HepG2 (cell line): ENCODE measurements at regions not wholly inside any gene's neighbourhood (a gene's known extent, or its start where the extent isn't known, plus 50 kb on each side); places are given as distances from the start of the nearest gene placed in this dataset.

Source experiments
- ATAC-seq: fragments of 200-7000 bp; cut with Tn5 transposase; 3 replicates; pipeline ENCODE4 v1.9.1; 2020; ENCODE audit warnings: mild to moderate bottlenecking, moderate library complexity
- BruUV-seq: library from RNA; stranded (reverse); fragments of 400-500 nt; replicated peaks from 2 replicates; lab custom pipeline; 2021; lab: Mats Ljungman, UMichigan
- CTCF ChIA-PET: fragments of 300-600 bp; formaldehyde crosslinking; extraction: SDS; loops from one replicate; lab custom pipeline; 2021; ENCODE audit warnings: low total read pairs, inconsistent platforms, low intra/inter-chr PET ratio; lab: Yijun Ruan, JAX
- POLR2A ChIA-PET: fragments of 350-600 bp; sonication (Branson Sonifier 250); formaldehyde crosslinking; loops from one replicate; lab custom pipeline; 2020; ENCODE audit warnings: antibody characterized with exemption, inconsistent platforms; lab: Yijun Ruan, JAX
- DNase-seq: peaks from one replicate; pipeline ENCODE4 v3.0.0-alpha.2; 2015; ENCODE audit warnings: low spot score
- FAIRE-seq: peaks from 3 replicates; lab custom pipeline; 2011; peaks lifted over from hg19 to GRCh38; lab: Jason Lieb, UNC
- H2AFZ ChIP-seq: one replicate; pipeline ENCODE4 v1.6.1; 2011; ENCODE audit warnings: low read length, inconsistent platforms
- H3K27ac ChIP-seq: fragments of 300-600 bp; 3 replicates; pipeline ENCODE4 v1.8.0; 2011; ENCODE audit warnings: mixed run types, mild to moderate bottlenecking, mixed read lengths, low read length, inconsistent platforms; ENCODE audit not compliant: insufficient read depth; ENCODE audit errors: extremely low read length
- H3K27me3 ChIP-seq, 2 experiments: fragments of 200-600 bp in 1 of 2; 2 replicates in 1 of 2; 3 replicates in 1 of 2; pipeline versions ENCODE4 v1.6.0 to v1.8.0; 2011; ENCODE audit warnings: low read length in 2 of 2, mild to moderate bottlenecking in 2 of 2, moderate library complexity in 2 of 2, inconsistent platforms in 1 of 2; ENCODE audit not compliant: insufficient read depth in 2 of 2, control insufficient read depth in 1 of 2
- H3K36me3 ChIP-seq, 2 experiments: fragments of 200-600 bp in 1 of 2; replicated peaks in 1 of 2; 2 replicates in 1 of 2; 3 replicates in 1 of 2; pipeline versions ENCODE4 v1.5.1 to v1.8.0; 2011; ENCODE audit warnings: low read length in 2 of 2, inconsistent platforms in 1 of 2; ENCODE audit not compliant: insufficient read depth in 2 of 2, control insufficient read depth in 1 of 2
- H3K4me1 ChIP-seq: 2 replicates; pipeline ENCODE4 v1.5.1; 2012; ENCODE audit warnings: low read length, inconsistent platforms; ENCODE audit not compliant: insufficient read depth
- H3K4me2 ChIP-seq: 2 replicates; pipeline ENCODE4 v1.6.0; 2011; ENCODE audit warnings: low read depth, low read length, inconsistent platforms
- H3K4me3 ChIP-seq, 3 experiments: fragments of 200-600 bp in 1 of 3; sonication (generic), shearing (Covaris generic) in 1 of 3; replicated peaks in 1 of 3; 2 replicates each; pipeline ENCODE4 v1.5.1; 2011 to 2016; ENCODE audit warnings: low read length in 3 of 3, inconsistent platforms in 2 of 3, low read depth in 2 of 3, mild to moderate bottlenecking in 2 of 3, control low read depth in 1 of 3, mixed read lengths in 1 of 3; ENCODE audit not compliant: insufficient read depth in 1 of 3
- H3K79me2 ChIP-seq: one replicate; pipeline ENCODE4 v1.6.1; 2011; ENCODE audit warnings: low read length, inconsistent platforms; ENCODE audit not compliant: insufficient read depth
- H3K9ac ChIP-seq: 2 replicates; pipeline ENCODE4 v1.6.0; 2011; ENCODE audit warnings: mild to moderate bottlenecking, low read depth, low read length, inconsistent platforms; ENCODE audit not compliant: insufficient read depth
- H3K9me3 ChIP-seq: 2 replicates; pipeline ENCODE4 v1.5.1; 2012; ENCODE audit warnings: mild to moderate bottlenecking, low read length
- H4K20me1 ChIP-seq: 2 replicates; pipeline ENCODE4 v1.6.0; 2011; ENCODE audit warnings: inconsistent platforms, mild to moderate bottlenecking, low read length, moderate library complexity; ENCODE audit not compliant: insufficient read depth
- BCL3 ChIP-seq: sonication (generic); formaldehyde crosslinking; IDR thresholded peaks from 2 replicates; pipeline ENCODE4 v1.5.1; 2020; ENCODE audit warnings: mild to moderate bottlenecking, missing genetic modification reagents, moderate library complexity
- CCDC6 ChIP-seq: sonication (generic); formaldehyde crosslinking; IDR thresholded peaks from 2 replicates; pipeline ENCODE4 v1.8.1; 2022; ENCODE audit warnings: mild to moderate bottlenecking, missing genetic modification reagents, moderate library complexity
- ELF3 ChIP-seq: IDR thresholded peaks from 2 replicates; pipeline ENCODE4 v1.6.1; 2016; ENCODE audit warnings: missing genetic modification reagents, missing compliant biosample characterization
- FOXP4 ChIP-seq: sonication (generic); formaldehyde crosslinking; IDR thresholded peaks from 2 replicates; pipeline ENCODE4 v1.4.0; 2020; ENCODE audit warnings: missing genetic modification reagents
- NR2C2 ChIP-seq: sonication (generic); formaldehyde crosslinking; IDR thresholded peaks from 2 replicates; pipeline ENCODE4 v1.4.0; 2020; ENCODE audit warnings: missing genetic modification reagents, mild to moderate bottlenecking, moderate library complexity, borderline replicate concordance
- POLR2A ChIP-seq, 2 experiments: IDR thresholded peaks; 2 replicates each; pipeline ENCODE4 v1.6.1; 2011; ENCODE audit warnings: low read depth in 2 of 2, low read length in 2 of 2, mild to moderate bottlenecking in 1 of 2, moderate library complexity in 1 of 2; ENCODE audit not compliant: insufficient read depth in 1 of 2
- RAD21 ChIP-seq: fragments of 450-650 bp; formaldehyde crosslinking; IDR thresholded peaks from 2 replicates; pipeline ENCODE4 v1.5.0; 2020; ENCODE audit warnings: mild to moderate bottlenecking
- RAD51 ChIP-seq: fragments of 450-650 bp; IDR thresholded peaks from 2 replicates; pipeline ENCODE4 v1.6.1; 2016; ENCODE audit warnings: borderline replicate concordance
- SMC3 ChIP-seq: IDR thresholded peaks from 2 replicates; pipeline ENCODE4 v1.6.1; 2011; ENCODE audit warnings: low read length, improper control_type of control experiment
- SSRP1 ChIP-seq: IDR thresholded peaks from 2 replicates; pipeline ENCODE4 v1.6.1; 2016; ENCODE audit warnings: control low read depth
- STAG1 ChIP-seq: sonication (generic); formaldehyde crosslinking; IDR thresholded peaks from 2 replicates; pipeline ENCODE4 v1.4.0; 2020; ENCODE audit warnings: missing genetic modification reagents
- WIZ ChIP-seq: sonication (generic); formaldehyde crosslinking; IDR thresholded peaks from 2 replicates; pipeline ENCODE4 v1.5.1; 2020; ENCODE audit warnings: mild to moderate bottlenecking, missing genetic modification reagents
- ZFP36 ChIP-seq: fragments of 150-350 bp; IDR thresholded peaks from 2 replicates; pipeline ENCODE4 v1.6.1; 2018; ENCODE audit warnings: borderline replicate concordance, low read length, low read depth; ENCODE audit not compliant: partially characterized antibody
- ZNF18 ChIP-seq: sonication (generic); formaldehyde crosslinking; IDR thresholded peaks from 2 replicates; pipeline ENCODE4 v1.8.0; 2022; ENCODE audit warnings: mild to moderate bottlenecking, missing genetic modification reagents; ENCODE audit not compliant: insufficient replicate concordance
- ZNF230 ChIP-seq: sonication (generic); formaldehyde crosslinking; IDR thresholded peaks from 2 replicates; pipeline ENCODE4 v1.4.0; 2020; ENCODE audit warnings: mild to moderate bottlenecking, missing genetic modification reagents
- ZNF264 ChIP-seq: sonication (generic); formaldehyde crosslinking; IDR thresholded peaks from 2 replicates; pipeline ENCODE4 v1.4.0; 2020; ENCODE audit warnings: missing genetic modification reagents
- ZNF7 ChIP-seq: IDR thresholded peaks from 2 replicates; pipeline ENCODE4 v1.6.1; 2016; ENCODE audit warnings: missing biosample characterization, missing genetic modification reagents
- ZNF772 ChIP-seq: sonication (generic); formaldehyde crosslinking; IDR thresholded peaks from 2 replicates; pipeline ENCODE4 v1.5.0; 2020; ENCODE audit warnings: mild to moderate bottlenecking, missing genetic modification reagents
- WGBS: methylation state at CpG from one replicate; pipeline ENCODE4 v1.1.6; 2017; ENCODE audit warnings: low lambda C conversion rate; 5-methylcytosine and 5-hydroxymethylcytosine counted together
- in situ Hi-C: cut with HindIII; loops from 2 replicates; pipeline ENCODE4 v1.10.0; 2017; ENCODE audit warnings: low pct_unique_long_range_greater_than_20kb; ENCODE audit not compliant: extremely low pct_ligation_motif_present
- intact Hi-C: fragments of 100-400 bp; cut with micrococcal nuclease; formaldehyde crosslinking; loops from one replicate; pipeline ENCODE4 v1.10.0; 2022; ENCODE audit not compliant: unreplicated experiment
- TF ChIP-seq, protein P1 (sequence below): sonication (generic); formaldehyde crosslinking; IDR thresholded peaks from 2 replicates; pipeline ENCODE4 v1.8.1; 2023; ENCODE audit warnings: mild to moderate bottlenecking, inconsistent platforms, moderate library complexity, missing genetic modification reagents, borderline replicate concordance

- in situ Hi-C loops (loop anchor here (10.0 to 25.0 kb wide), 2 partner anchors 227 to 590 kb away; no protein-coding TSS in a partner anchor), intact Hi-C loops (loop anchor here (1.0 kb wide), 2 partner anchors 223 to 601 kb away; no protein-coding TSS in a partner anchor)
- ChIA-PET POLR2A (no interaction called here), CTCF (interaction anchor here (1.6 to 1.9 kb wide), 2 partner anchors 223 to 600 kb away, joined by 7 to 16 read pairs; no protein-coding TSS in a partner anchor)
- BruUV-seq: no TSS peak
- Histone ChIP-seq H3K79me2 (no peaks in the 10 kb centered on the region), H3K9me3 (no peaks in the 10 kb centered on the region), H3K27ac (no peak overlapping the region), H3K36me3 (no peaks in the 10 kb centered on the region), H3K4me3 (no peak overlapping the region), H3K4me1 (no peaks in the 10 kb centered on the region), H2AFZ (no peak overlapping the region), H4K20me1 (no peaks in the 10 kb centered on the region), H3K27me3 (no peaks in the 10 kb centered on the region), H3K4me2 (no peak overlapping the region), H3K9ac (no peak overlapping the region)
- DNase-seq: peak; percentile 50
- peak; percentile 46 for FAIRE-seq
- WGBS: 1% methylated on average over 9 of the region's 9 CpGs
- peak; percentile 79 for ATAC-seq
- TF ChIP-seq SMC3 (peak; percentile 62), RAD51 (no peak), ZNF18 (CRISPR knock-in tag) (no peak), RAD21 (0 out of 2 replicates have a peak, but pooled peaks have one; percentile 30), STAG1 (CRISPR knock-in tag) (peak; percentile 60), ZNF230 (no peak), FOXP4 (0 out of 2 replicates have a peak, but pooled peaks have one; percentile 11), ZNF772 (CRISPR knock-in tag) (no peak), BCL3 (CRISPR knock-in tag) (no peak), NR2C2 (no peak), SSRP1 (no peak), ELF3 (CRISPR knock-in tag) (0 out of 2 replicates have a peak, but pooled peaks have one; percentile 13), ZNF264 (CRISPR knock-in tag) (no peak), ZNF7 (no peak), CCDC6 (CRISPR knock-in tag) (no peak), POLR2A (IDR thresholded peaks at IDR 0.05; ENCODE audit: insufficient read depth in 1 of 2, low read depth in 2 of 2, low read length in 2 of 2) (no peak), ZFP36 (no peak), WIZ (CRISPR knock-in tag) (no peak)
- TF ChIP-seq, protein P1, sequence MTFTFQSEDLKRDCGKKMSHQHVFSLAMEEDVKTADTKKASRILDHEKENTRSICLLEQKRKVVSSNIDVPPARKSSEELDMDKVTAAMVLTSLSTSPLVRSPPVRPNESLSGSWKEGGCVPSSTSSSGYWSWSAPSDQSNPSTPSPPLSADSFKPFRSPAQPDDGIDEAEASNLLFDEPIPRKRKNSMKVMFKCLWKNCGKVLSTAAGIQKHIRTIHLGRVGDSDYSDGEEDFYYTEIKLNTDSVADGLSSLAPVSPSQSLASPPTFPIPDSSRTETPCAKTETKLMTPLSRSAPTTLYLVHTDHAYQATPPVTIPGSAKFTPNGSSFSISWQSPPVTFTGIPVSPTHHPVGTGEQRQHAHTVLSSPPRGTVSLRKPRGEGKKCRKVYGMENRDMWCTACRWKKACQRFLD (CRISPR knock-in tag): no peak
Measured at GRCh38 chr4:85147481-85148076, 181.1 kb upstream of the WDFY3 start.
